SK-N-SH (cell line): ENCODE measurements at regions not wholly inside any gene's neighbourhood (a gene's known extent, or its start where the extent isn't known, plus 50 kb on each side); places are given as distances from the start of the nearest gene placed in this dataset.

Source experiments
- EP300 ChIP-seq, 2 experiments: IDR thresholded peaks; 2 replicates each; pipeline versions ENCODE4 v1.4.0 to v1.6.1; 2012; ENCODE audit warnings: borderline replicate concordance in 1 of 2, low read depth in 1 of 2, low read length in 1 of 2
- EZH2phosphoT487 ChIP-seq: fragments of 200-600 bp; sonication (generic); IDR thresholded peaks from 2 replicates; pipeline ENCODE4 v1.6.1; 2017; ENCODE audit warnings: low read depth, mixed run types, mild to moderate bottlenecking, antibody characterized with exemption, moderate library complexity, borderline replicate concordance
- FOSL2 ChIP-seq: IDR thresholded peaks from 2 replicates; pipeline ENCODE4 v1.4.0; 2012; ENCODE audit warnings: low read depth, mild to moderate bottlenecking, moderate library complexity, borderline replicate concordance
- MXI1 ChIP-seq: IDR thresholded peaks from 2 replicates; pipeline ENCODE4 v1.6.1; 2012; ENCODE audit warnings: mild to moderate bottlenecking, low read depth, low read length, improper control_type of control experiment
- RCOR1 ChIP-seq: fragments of 150-350 bp; IDR thresholded peaks from 2 replicates; pipeline ENCODE4 v1.6.1; 2017; ENCODE audit warnings: antibody characterized with exemption, low read length
- SIN3A ChIP-seq: IDR thresholded peaks from 2 replicates; pipeline ENCODE4 v1.6.1; 2012; ENCODE audit warnings: low read depth, mild to moderate bottlenecking, low read length, moderate library complexity, borderline replicate concordance
- TF ChIP-seq, protein P1 (sequence below): fragments of 200-600 bp; sonication (generic); IDR thresholded peaks from 2 replicates; pipeline ENCODE4 v1.6.1; 2017; ENCODE audit warnings: antibody characterized with exemption, mild to moderate bottlenecking, moderate library complexity
- TF ChIP-seq, protein P2 (sequence below): IDR thresholded peaks from 2 replicates; pipeline ENCODE4 v1.6.1; 2012; ENCODE audit warnings: mild to moderate bottlenecking, low read depth, low read length, moderate library complexity

DNA sequence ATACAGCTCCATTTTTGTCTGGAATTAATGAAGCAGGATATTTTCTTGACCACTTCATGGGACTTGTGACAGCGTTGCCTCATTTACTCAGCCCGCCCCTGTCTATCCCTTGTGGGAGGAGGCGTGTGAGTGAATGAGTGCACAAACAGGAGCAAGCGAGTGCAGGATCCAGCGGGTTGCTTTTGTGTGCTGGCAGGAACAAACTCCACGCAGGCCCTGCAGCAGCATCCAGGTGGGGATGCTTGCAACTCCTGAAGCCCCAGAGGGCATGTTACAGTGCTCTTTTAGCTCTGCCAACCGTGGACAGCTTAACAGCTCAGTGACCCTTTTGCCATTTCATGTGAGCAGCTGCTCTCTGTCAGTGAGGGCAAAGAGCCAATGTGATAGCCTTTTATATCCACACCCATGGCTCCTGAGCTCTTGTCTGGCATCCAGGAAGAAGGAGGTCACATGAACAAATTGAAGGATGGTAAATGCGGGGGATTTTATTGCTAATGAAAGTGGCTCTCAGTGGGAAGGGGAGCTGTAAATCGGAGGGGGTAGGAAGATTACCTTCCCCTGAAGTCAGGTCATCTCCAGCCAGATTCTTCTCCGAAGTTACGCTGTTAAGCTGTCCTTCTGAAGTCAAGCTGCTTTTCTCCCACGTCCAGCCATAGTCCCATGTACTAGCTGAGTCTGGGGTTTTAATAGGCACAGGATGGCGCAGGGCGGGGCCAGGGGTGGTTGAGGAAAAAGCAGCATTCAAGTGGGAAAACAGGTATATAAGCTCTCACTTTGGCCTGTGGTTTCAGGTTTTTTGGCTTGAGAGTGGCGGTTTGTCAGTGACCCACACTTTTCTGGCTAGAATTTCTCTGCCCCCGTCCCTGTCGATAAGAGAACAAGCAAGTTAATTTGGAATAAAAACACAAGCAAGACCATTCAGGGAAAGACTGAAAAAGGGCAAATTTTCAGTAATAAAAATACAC lies 714.7 kb upstream of the MBL2 start:
- TF ChIP-seq RCOR1 (no peak), MXI1 (no peak), EZH2phosphoT487 (no peak), FOSL2 (no peak), SIN3A (no peak), EP300 (IDR thresholded peaks at IDR 0.05; ENCODE audit: borderline replicate concordance in 1 of 2, low read depth in 1 of 2, low read length in 1 of 2) (no peak)
- TF ChIP-seq, protein P1, sequence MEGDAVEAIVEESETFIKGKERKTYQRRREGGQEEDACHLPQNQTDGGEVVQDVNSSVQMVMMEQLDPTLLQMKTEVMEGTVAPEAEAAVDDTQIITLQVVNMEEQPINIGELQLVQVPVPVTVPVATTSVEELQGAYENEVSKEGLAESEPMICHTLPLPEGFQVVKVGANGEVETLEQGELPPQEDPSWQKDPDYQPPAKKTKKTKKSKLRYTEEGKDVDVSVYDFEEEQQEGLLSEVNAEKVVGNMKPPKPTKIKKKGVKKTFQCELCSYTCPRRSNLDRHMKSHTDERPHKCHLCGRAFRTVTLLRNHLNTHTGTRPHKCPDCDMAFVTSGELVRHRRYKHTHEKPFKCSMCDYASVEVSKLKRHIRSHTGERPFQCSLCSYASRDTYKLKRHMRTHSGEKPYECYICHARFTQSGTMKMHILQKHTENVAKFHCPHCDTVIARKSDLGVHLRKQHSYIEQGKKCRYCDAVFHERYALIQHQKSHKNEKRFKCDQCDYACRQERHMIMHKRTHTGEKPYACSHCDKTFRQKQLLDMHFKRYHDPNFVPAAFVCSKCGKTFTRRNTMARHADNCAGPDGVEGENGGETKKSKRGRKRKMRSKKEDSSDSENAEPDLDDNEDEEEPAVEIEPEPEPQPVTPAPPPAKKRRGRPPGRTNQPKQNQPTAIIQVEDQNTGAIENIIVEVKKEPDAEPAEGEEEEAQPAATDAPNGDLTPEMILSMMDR, result no peak
- TF ChIP-seq, protein P2, sequence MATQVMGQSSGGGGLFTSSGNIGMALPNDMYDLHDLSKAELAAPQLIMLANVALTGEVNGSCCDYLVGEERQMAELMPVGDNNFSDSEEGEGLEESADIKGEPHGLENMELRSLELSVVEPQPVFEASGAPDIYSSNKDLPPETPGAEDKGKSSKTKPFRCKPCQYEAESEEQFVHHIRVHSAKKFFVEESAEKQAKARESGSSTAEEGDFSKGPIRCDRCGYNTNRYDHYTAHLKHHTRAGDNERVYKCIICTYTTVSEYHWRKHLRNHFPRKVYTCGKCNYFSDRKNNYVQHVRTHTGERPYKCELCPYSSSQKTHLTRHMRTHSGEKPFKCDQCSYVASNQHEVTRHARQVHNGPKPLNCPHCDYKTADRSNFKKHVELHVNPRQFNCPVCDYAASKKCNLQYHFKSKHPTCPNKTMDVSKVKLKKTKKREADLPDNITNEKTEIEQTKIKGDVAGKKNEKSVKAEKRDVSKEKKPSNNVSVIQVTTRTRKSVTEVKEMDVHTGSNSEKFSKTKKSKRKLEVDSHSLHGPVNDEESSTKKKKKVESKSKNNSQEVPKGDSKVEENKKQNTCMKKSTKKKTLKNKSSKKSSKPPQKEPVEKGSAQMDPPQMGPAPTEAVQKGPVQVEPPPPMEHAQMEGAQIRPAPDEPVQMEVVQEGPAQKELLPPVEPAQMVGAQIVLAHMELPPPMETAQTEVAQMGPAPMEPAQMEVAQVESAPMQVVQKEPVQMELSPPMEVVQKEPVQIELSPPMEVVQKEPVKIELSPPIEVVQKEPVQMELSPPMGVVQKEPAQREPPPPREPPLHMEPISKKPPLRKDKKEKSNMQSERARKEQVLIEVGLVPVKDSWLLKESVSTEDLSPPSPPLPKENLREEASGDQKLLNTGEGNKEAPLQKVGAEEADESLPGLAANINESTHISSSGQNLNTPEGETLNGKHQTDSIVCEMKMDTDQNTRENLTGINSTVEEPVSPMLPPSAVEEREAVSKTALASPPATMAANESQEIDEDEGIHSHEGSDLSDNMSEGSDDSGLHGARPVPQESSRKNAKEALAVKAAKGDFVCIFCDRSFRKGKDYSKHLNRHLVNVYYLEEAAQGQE, result no peak
